CD14-positive monocyte (primary cell): ENCODE measurements at regions not wholly inside any gene's neighbourhood (a gene's known extent, or its start where the extent isn't known, plus 50 kb on each side); places are given as distances from the start of the nearest gene placed in this dataset.
"Not testable (repeated sequence)": the region's sequence is repeated elsewhere in the genome, so short reads cannot be mapped to it uniquely, and the experiment has no call there.

Source experiments
- DNase-seq, 3 donors: peaks; one replicate each; pipeline ENCODE4 v3.0.0-alpha.2; 2011 to 2022
- H2AFZ ChIP-seq: 2 replicates; pipeline ENCODE4 v1.6.0; 2012; ENCODE audit warnings: mild to moderate bottlenecking, low read depth, low read length, inconsistent platforms; ENCODE audit not compliant: insufficient read depth, poor library complexity, severe bottlenecking
- H3K27ac ChIP-seq, 2 donors: 1 replicate in 1 of 2; 2 replicates in 1 of 2; pipeline ENCODE4 v1.5.1; 2012 to 2013; ENCODE audit warnings: low read length in 2 of 2, control low read depth in 1 of 2, inconsistent platforms in 1 of 2, low read depth in 1 of 2, mild to moderate bottlenecking in 1 of 2
- H3K27me3 ChIP-seq, 2 donors: one replicate each; pipeline versions ENCODE4 v1.6.0 to v1.6.1; 2011 to 2013; ENCODE audit warnings: low read length in 2 of 2; ENCODE audit not compliant: control insufficient read depth in 2 of 2, insufficient read depth in 2 of 2
- H3K36me3 ChIP-seq, 2 donors: replicated peaks in 1 of 2; 1 replicate in 1 of 2; 2 replicates in 1 of 2; pipeline versions ENCODE4 v1.5.1 to v1.6.1; 2012 to 2013; ENCODE audit warnings: low read length in 2 of 2, control low read depth in 1 of 2, inconsistent platforms in 1 of 2, mild to moderate bottlenecking in 1 of 2; ENCODE audit not compliant: insufficient read depth in 2 of 2, control insufficient read depth in 1 of 2
- H3K4me1 ChIP-seq, 2 donors: 1 replicate in 1 of 2; 2 replicates in 1 of 2; pipeline versions ENCODE4 v1.5.1 to v1.6.1; 2012 to 2013; ENCODE audit warnings: low read length in 2 of 2, control low read depth in 1 of 2, inconsistent platforms in 1 of 2, mild to moderate bottlenecking in 1 of 2, moderate library complexity in 1 of 2; ENCODE audit not compliant: insufficient read depth in 2 of 2, control insufficient read depth in 1 of 2
- H3K4me2 ChIP-seq: replicated peaks from 2 replicates; pipeline ENCODE3; 2012; ENCODE audit warnings: low read length, moderate library complexity, mild to moderate bottlenecking; ENCODE audit not compliant: poor library complexity, severe bottlenecking; ENCODE audit errors: extremely low read depth
- H3K4me3 ChIP-seq, 3 experiments: fragments of 200-600 bp in 1 of 3; sonication (generic) in 1 of 3; replicated peaks in 1 of 3; 1 replicate in 2 of 3; 2 replicates in 1 of 3; pipeline ENCODE4 v1.5.1; 2011 to 2013; ENCODE audit warnings: low read length in 3 of 3, mild to moderate bottlenecking in 3 of 3, control low read depth in 2 of 3, low read depth in 2 of 3, inconsistent platforms in 1 of 3, moderate library complexity in 1 of 3
- H3K79me2 ChIP-seq: 2 replicates; pipeline ENCODE4 v1.6.0; 2012; ENCODE audit warnings: mild to moderate bottlenecking, control low read depth, inconsistent platforms, low read length, moderate library complexity; ENCODE audit not compliant: insufficient read depth
- H3K9ac ChIP-seq: 2 replicates; pipeline ENCODE4 v1.6.0; 2017; ENCODE audit warnings: low read length, mild to moderate bottlenecking; ENCODE audit not compliant: insufficient read depth, poor library complexity, severe bottlenecking
- H3K9me3 ChIP-seq, 2 donors: replicated peaks in 1 of 2; 1 replicate in 1 of 2; 2 replicates in 1 of 2; pipeline versions ENCODE4 v1.5.1 to v1.6.1; 2012 to 2013; ENCODE audit warnings: low read length in 2 of 2, control low read depth in 1 of 2; ENCODE audit not compliant: control insufficient read depth in 1 of 2, insufficient read depth in 1 of 2
- H4K20me1 ChIP-seq: 2 replicates; pipeline ENCODE4 v1.6.0; 2012; ENCODE audit warnings: mild to moderate bottlenecking, low read length, control low read depth, moderate library complexity; ENCODE audit not compliant: insufficient read depth
- H3K27ac Mint-ChIP-seq, 7 donors: one replicate each; pipeline ENCODE4 v1.8.0; 2020; ENCODE audit warnings: mild to moderate bottlenecking in 7 of 7, mixed read lengths in 7 of 7, moderate library complexity in 6 of 7, inconsistent platforms in 2 of 7
- H3K27me3 Mint-ChIP-seq, 3 donors: one replicate each; pipeline ENCODE4 v1.8.0; 2021 to 2022; ENCODE audit warnings: low read depth in 3 of 3, mild to moderate bottlenecking in 3 of 3, mixed read lengths in 3 of 3, moderate library complexity in 3 of 3, inconsistent platforms in 1 of 3
- H3K36me3 Mint-ChIP-seq, 2 donors: one replicate each; pipeline ENCODE4 v1.8.0; 2020; ENCODE audit warnings: mixed read lengths in 2 of 2, inconsistent platforms in 1 of 2, mild to moderate bottlenecking in 1 of 2
- H3K4me1 Mint-ChIP-seq: one replicate; pipeline ENCODE4 v1.8.0; 2020; ENCODE audit warnings: mild to moderate bottlenecking, mixed read lengths
- H3K4me3 Mint-ChIP-seq, 2 donors: one replicate each; pipeline ENCODE4 v1.8.0; 2020; ENCODE audit warnings: mild to moderate bottlenecking in 2 of 2, mixed read lengths in 2 of 2, moderate library complexity in 1 of 2
- H3K9me3 Mint-ChIP-seq, 7 donors: one replicate each; pipeline ENCODE4 v1.8.0; 2020 to 2022; ENCODE audit warnings: mixed read lengths in 7 of 7, mild to moderate bottlenecking in 6 of 7, moderate library complexity in 6 of 7, inconsistent platforms in 2 of 7
- CTCF ChIP-seq: fragments of 200-600 bp; IDR thresholded peaks from one replicate; pipeline ENCODE4 v1.8.0; 2022; ENCODE audit warnings: antibody characterized with exemption, mild to moderate bottlenecking
- WGBS: methylation state at CpG from one replicate; pipeline ENCODE4 v1.1.5; 2013; ENCODE audit warnings: missing lambda C conversion rate; ENCODE audit not compliant: insufficient coverage; 5-methylcytosine and 5-hydroxymethylcytosine counted together
- intact Hi-C, 2 donors: fragments of 100-400 bp; cut with micrococcal nuclease; formaldehyde crosslinking; loops; one replicate each; pipeline versions ENCODE4 v1.15.0 to v1.15.1; 2023

GRCh38 chr5:145443964-145444363, 391.2 kb downstream of the PRELID2 start:
- Histone ChIP-seq H3K4me2 (no peak overlapping the region), H3K4me3 (no peak overlapping the region), H3K36me3 (no peaks in the 10 kb centered on the region), H3K9ac (no peak overlapping the region), H3K27ac (no peak overlapping the region), H3K4me1 (no peaks in the 10 kb centered on the region), H3K79me2 (no peaks in the 10 kb centered on the region), H4K20me1 (no peaks in the 10 kb centered on the region), H2AFZ (no peak overlapping the region), H3K9me3 (peaks cover 10 to 19% of the 10 kb centered on the region in 2 donors), H3K27me3 (no peaks in the 10 kb centered on the region)
- intact Hi-C loops, result no loop called here
- H3K27me3 Mint-ChIP-seq, result no peaks in the 10 kb centered on the region
- WGBS, result no CpG with 5 or more reads among the region's 4 CpGs
- DNase-seq, result no peak
- H3K4me3 Mint-ChIP-seq, result no peak overlapping the region
- no peaks in the 10 kb centered on the region for H3K36me3 Mint-ChIP-seq
- H3K27ac Mint-ChIP-seq, result no peak overlapping the region
- H3K9me3 Mint-ChIP-seq, result peaks cover 3 to 21% (median 11%) of the 10 kb centered on the region in 7 donors
- TF ChIP-seq CTCF, result no peak
- no peaks in the 10 kb centered on the region for H3K4me1 Mint-ChIP-seq

GRCh38 chr5:145443366-145443765, 391.8 kb downstream of the PRELID2 start:
- Mint-ChIP-seq H3K9me3 (peaks cover 4 to 23% (median 11%) of the 10 kb centered on the region in 7 donors), H3K4me1 (no peaks in the 10 kb centered on the region), H3K4me3 (no peak overlapping the region), H3K36me3 (no peaks in the 10 kb centered on the region), H3K27me3 (no peaks in the 10 kb centered on the region), H3K27ac (no peak overlapping the region)
- H3K4me3 ChIP-seq, result no peak overlapping the region
- no peak overlapping the region for H3K4me2 ChIP-seq
- no CpG with 5 or more reads among the region's 2 CpGs for WGBS
- no peaks in the 10 kb centered on the region for H3K36me3 ChIP-seq
- no peak overlapping the region for H3K27ac ChIP-seq
- H3K9ac ChIP-seq, result no peak overlapping the region
- DNase-seq, result no peak
- H3K9me3 ChIP-seq, result peaks cover 9 to 17% of the 10 kb centered on the region in 2 donors
- H3K27me3 ChIP-seq, result no peaks in the 10 kb centered on the region
- intact Hi-C loops, result no loop called here
- H3K79me2 ChIP-seq, result no peaks in the 10 kb centered on the region
- H2AFZ ChIP-seq, result no peak overlapping the region
- H3K4me1 ChIP-seq, result no peaks in the 10 kb centered on the region
- H4K20me1 ChIP-seq, result no peaks in the 10 kb centered on the region
- no peak for TF ChIP-seq CTCF

- WGBS, result no CpG with 5 or more reads among the region's 6 CpGs
- H3K36me3 ChIP-seq, intact Hi-C loops: not testable (repeated sequence)
These were observed 392.5 kb downstream of the PRELID2 start for GRCh38 chr5:145442661-145443060.

More at GRCh38 chr5:145442661-145443060, 392.5 kb downstream of the PRELID2 start:
- not testable (repeated sequence) for H3K4me3 Mint-ChIP-seq, H3K27ac Mint-ChIP-seq, H3K27me3 Mint-ChIP-seq, H3K79me2 ChIP-seq, H3K27ac ChIP-seq, H4K20me1 ChIP-seq, DNase-seq, H3K4me1 ChIP-seq, H3K36me3 Mint-ChIP-seq, H3K4me1 Mint-ChIP-seq, H3K9ac ChIP-seq, H3K4me3 ChIP-seq, H2AFZ ChIP-seq, H3K4me2 ChIP-seq, H3K27me3 ChIP-seq
- peaks cover 4 to 23% (median 11%) of the 10 kb centered on the region in 7 donors for H3K9me3 Mint-ChIP-seq
- H3K9me3 ChIP-seq, result peaks cover 9 to 17% of the 10 kb centered on the region in 2 donors
